ENCODE measurements at regions not wholly inside any gene's neighbourhood (a gene's known extent, or its start where the extent isn't known, plus 50 kb on each side); places are given as distances from the start of the nearest gene placed in this dataset.
A peak's percentile ranks its signal among the peaks of the same experiment; 100 is the strongest.

- no peak overlapping the region for H3K27ac ChIP-seq
- H3K9ac ChIP-seq: no peak overlapping the region
- no peaks in the 10 kb centered on the region for H4K20me1 ChIP-seq
- H3K36me3 ChIP-seq: no peaks in the 10 kb centered on the region
- 0 out of 22 replicates have a peak overlapping the region, but pooled peaks of 2 of the 11 experiments have one; percentile 19 to 23 for H3K4me2 ChIP-seq
- no peaks in the 10 kb centered on the region for H3K27me3 ChIP-seq
- TF ChIP-seq Cebpa-rat (IDR thresholded peaks at IDR 0.05): no peak
- H3K4me3 ChIP-seq: no peak overlapping the region
- H3K4me1 ChIP-seq: peaks cover 0 to 5% (median 0%) of the 10 kb centered on the region in 10 experiments; a peak in 1 of 20 replicates
- H3K9me3 ChIP-seq (replicated peaks in 1 of 11): no peaks in the 10 kb centered on the region
These were observed 320.7 kb upstream of the PFKP start for GRCh38 chr10:2746638-2747037.

- no peaks in the 10 kb centered on the region for H3K9me3 ChIP-seq (replicated peaks in 1 of 11)
- peaks cover 0 to 5% (median 0%) of the 10 kb centered on the region in 10 experiments; a peak in 1 of 20 replicates for H3K4me1 ChIP-seq
- H3K27me3 ChIP-seq: no peaks in the 10 kb centered on the region
- no peak overlapping the region for H3K9ac ChIP-seq
- no peaks in the 10 kb centered on the region for H3K36me3 ChIP-seq
- no peaks in the 10 kb centered on the region for H4K20me1 ChIP-seq
- no peak for TF ChIP-seq Cebpa-rat (IDR thresholded peaks at IDR 0.05)
- no peak overlapping the region for H3K4me2 ChIP-seq
- H3K27ac ChIP-seq: no peak overlapping the region
- no peak overlapping the region for H3K4me3 ChIP-seq
These were observed 321.7 kb upstream of the PFKP start for GRCh38 chr10:2745666-2746065.

- no peaks in the 10 kb centered on the region for H3K9me3 ChIP-seq (replicated peaks in 1 of 11)
- TF ChIP-seq Cebpa-rat (IDR thresholded peaks at IDR 0.05): no peak
- H3K9ac ChIP-seq: no peak overlapping the region
- no peaks in the 10 kb centered on the region for H4K20me1 ChIP-seq
- H3K27ac ChIP-seq: no peak overlapping the region
- peaks cover 0 to 5% (median 0%) of the 10 kb centered on the region in 10 experiments; a peak in 1 of 20 replicates for H3K4me1 ChIP-seq
- no peak overlapping the region for H3K4me3 ChIP-seq
- H3K27me3 ChIP-seq: no peaks in the 10 kb centered on the region
- no peak overlapping the region for H3K4me2 ChIP-seq
- H3K36me3 ChIP-seq: no peaks in the 10 kb centered on the region
These were observed 322.7 kb upstream of the PFKP start for GRCh38 chr10:2744547-2745200.

- H3K4me1 ChIP-seq: no peaks in the 10 kb centered on the region
- H3K9ac ChIP-seq: no peak overlapping the region
- no peak overlapping the region for H3K4me2 ChIP-seq
- no peak overlapping the region for H3K4me3 ChIP-seq
- H3K27me3 ChIP-seq: no peaks in the 10 kb centered on the region
- no peak for TF ChIP-seq Cebpa-rat (IDR thresholded peaks at IDR 0.05)
- H3K36me3 ChIP-seq: no peaks in the 10 kb centered on the region
- H4K20me1 ChIP-seq: no peaks in the 10 kb centered on the region
- H3K27ac ChIP-seq: no peak overlapping the region
- H3K9me3 ChIP-seq (replicated peaks in 1 of 11): no peaks in the 10 kb centered on the region; a peak in 1 of 22 replicates
These were observed 332.7 kb upstream of the PFKP start for GRCh38 chr10:2734603-2735002.

- Histone ChIP-seq H3K4me2 (no peak overlapping the region), H3K27ac (no peak overlapping the region), H3K36me3 (no peaks in the 10 kb centered on the region), H3K9ac (no peak overlapping the region), H3K27me3 (no peaks in the 10 kb centered on the region), H3K4me1 (no peaks in the 10 kb centered on the region), H3K9me3 (replicated peaks in 1 of 11) (no peaks in the 10 kb centered on the region; a peak in 1 of 22 replicates), H4K20me1 (no peaks in the 10 kb centered on the region), H3K4me3 (no peak overlapping the region)
- no peak for TF ChIP-seq Cebpa-rat (IDR thresholded peaks at IDR 0.05)
These were observed 333.9 kb upstream of the PFKP start for GRCh38 chr10:2733278-2733963.

GRCh38 chr10:2731940-2732339 lies 335.4 kb upstream of the PFKP start:
- Histone ChIP-seq H3K27ac (no peak overlapping the region), H3K9me3 (replicated peaks in 1 of 11) (no peaks in the 10 kb centered on the region; a peak in 1 of 22 replicates), H3K27me3 (no peaks in the 10 kb centered on the region), H3K4me1 (no peaks in the 10 kb centered on the region), H3K9ac (no peak overlapping the region), H3K36me3 (no peaks in the 10 kb centered on the region), H3K4me2 (no peak overlapping the region), H4K20me1 (no peaks in the 10 kb centered on the region), H3K4me3 (no peak overlapping the region)
- no peak for TF ChIP-seq Cebpa-rat (IDR thresholded peaks at IDR 0.05)

GRCh38 chr10:2729197-2729596 lies 338.2 kb upstream of the PFKP start:
- no peaks in the 10 kb centered on the region for H3K27me3 ChIP-seq
- no peaks in the 10 kb centered on the region for H3K36me3 ChIP-seq
- no peak overlapping the region for H3K4me3 ChIP-seq
- TF ChIP-seq Cebpa-rat (IDR thresholded peaks at IDR 0.05): no peak
- H3K4me1 ChIP-seq: no peaks in the 10 kb centered on the region
- no peak overlapping the region for H3K27ac ChIP-seq
- H4K20me1 ChIP-seq: no peaks in the 10 kb centered on the region
- no peak overlapping the region for H3K9ac ChIP-seq
- no peaks in the 10 kb centered on the region; a peak in 1 of 22 replicates for H3K9me3 ChIP-seq (replicated peaks in 1 of 11)
- no peak overlapping the region for H3K4me2 ChIP-seq

GRCh38 chr10:2728087-2728486 lies 339.3 kb upstream of the PFKP start:
- Histone ChIP-seq H4K20me1 (no peaks in the 10 kb centered on the region), H3K9ac (no peak overlapping the region), H3K36me3 (no peaks in the 10 kb centered on the region), H3K4me1 (no peaks in the 10 kb centered on the region), H3K27ac (no peak overlapping the region), H3K9me3 (replicated peaks in 1 of 11) (no peaks in the 10 kb centered on the region; a peak in 1 of 22 replicates), H3K4me2 (no peak overlapping the region), H3K27me3 (no peaks in the 10 kb centered on the region), H3K4me3 (no peak overlapping the region)
- TF ChIP-seq Cebpa-rat (IDR thresholded peaks at IDR 0.05): no peak

- Histone ChIP-seq H3K27me3 (no peaks in the 10 kb centered on the region), H3K4me1 (peaks cover 0 to 15% (median 4%) of the 10 kb centered on the region in 10 experiments; a peak in 17 of 20 replicates), H3K9ac (no peak overlapping the region), H3K4me2 (no peak overlapping the region), H4K20me1 (no peaks in the 10 kb centered on the region), H3K9me3 (replicated peaks in 1 of 11) (peaks cover 0 to 6% (median under 1%) of the 10 kb centered on the region in 11 experiments; a peak in 8 of 22 replicates), H3K27ac (no peak overlapping the region), H3K36me3 (no peaks in the 10 kb centered on the region), H3K4me3 (no peak overlapping the region)
- TF ChIP-seq Cebpa-rat (IDR thresholded peaks at IDR 0.05): no peak
These were observed 350.8 kb upstream of the PFKP start for GRCh38 chr10:2716596-2716995.

GRCh38 chr10:2714597-2714996 lies 352.8 kb upstream of the PFKP start:
- Histone ChIP-seq H3K4me3 (no peak overlapping the region), H3K4me2 (no peak overlapping the region), H3K36me3 (no peaks in the 10 kb centered on the region)

More at GRCh38 chr10:2714597-2714996, 352.8 kb upstream of the PFKP start:
- no peaks in the 10 kb centered on the region for H3K27me3 ChIP-seq
- H3K9me3 ChIP-seq (replicated peaks in 1 of 11): peaks cover 18 to 26% (median 20%) of the 10 kb centered on the region in 11 experiments
- H3K27ac ChIP-seq: no peak overlapping the region
- H4K20me1 ChIP-seq: no peaks in the 10 kb centered on the region
- TF ChIP-seq Cebpa-rat (IDR thresholded peaks at IDR 0.05): no peak
- no peak overlapping the region for H3K9ac ChIP-seq
- peaks cover 4 to 20% (median 10%) of the 10 kb centered on the region in 10 experiments; a peak in 17 of 20 replicates for H3K4me1 ChIP-seq

Data from BLaER1 treated with 17β-estradiol and CSF1 and Interleukin-3, amounts not matched to agents 10 nM and 100 nM (cell line).